ENCODE measurements at regions not wholly inside any gene's neighbourhood (a gene's known extent, or its start where the extent isn't known, plus 50 kb on each side); places are given as distances from the start of the nearest gene placed in this dataset.

DNA sequence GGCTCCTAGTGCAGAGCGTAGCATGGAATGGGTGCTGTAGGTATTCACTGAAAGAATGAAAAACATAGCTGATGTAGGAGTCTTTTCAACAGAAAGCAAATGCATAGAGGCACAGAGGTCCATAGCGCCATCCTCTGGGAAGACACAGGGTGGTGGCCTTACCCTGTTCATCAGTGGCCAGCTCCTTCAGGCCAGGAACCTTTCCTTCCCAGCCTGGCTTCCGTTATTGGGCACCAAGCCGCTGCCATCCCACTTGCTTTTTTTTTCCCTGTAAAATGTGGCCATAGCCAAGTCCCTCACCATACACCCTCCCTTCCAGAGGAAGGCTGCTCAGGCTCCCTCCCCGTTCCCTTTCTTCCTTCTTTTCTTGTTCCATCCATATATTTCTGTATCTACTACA, 118.1 kb downstream of the ZNF621 start:
- no peaks in the 10 kb centered on the region for H3K27me3 ChIP-seq (ENCODE audit: control insufficient read depth in 1 of 2, insufficient read depth in 2 of 2, low read length in 2 of 2)
- H3K9me3 ChIP-seq (ENCODE audit: control insufficient read depth in 2 of 2, low read length in 2 of 2): peaks cover 0 to 4% of the 10 kb centered on the region in 2 donors
- no peak overlapping the region for H3K9ac ChIP-seq (ENCODE audit: low read length in 2 of 2)
- H3K36me3 ChIP-seq (ENCODE audit: control insufficient read depth in 2 of 2, insufficient read depth in 2 of 2, low read length in 2 of 2): no peaks in the 10 kb centered on the region
- H3K27ac ChIP-seq (ENCODE audit: low read length): no peak overlapping the region
- no peaks in the 10 kb centered on the region for H3K4me1 ChIP-seq (ENCODE audit: control insufficient read depth, insufficient read depth, low read length)
- H3K4me3 ChIP-seq (ENCODE audit: low read length in 2 of 2): no peak overlapping the region

DNA sequence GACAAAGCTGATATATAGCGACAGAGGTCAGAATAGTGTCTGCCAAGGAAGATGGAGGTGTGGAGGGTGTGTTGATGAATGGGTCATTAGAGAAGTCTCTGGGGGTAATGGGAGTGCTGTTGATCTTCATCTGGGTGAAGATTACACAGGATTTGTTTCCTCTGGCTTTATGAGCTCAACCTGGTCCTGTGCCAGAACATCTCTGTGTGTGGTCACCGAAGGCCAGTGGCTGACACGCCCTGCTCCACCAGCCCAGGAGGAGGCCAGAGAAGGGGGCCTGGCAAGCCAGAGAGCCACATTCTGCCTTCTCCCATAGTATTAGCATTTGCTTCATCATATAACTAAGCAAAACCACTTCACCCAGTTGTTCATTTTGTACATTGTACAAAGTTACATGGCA, 121.1 kb downstream of the ZNF621 start:
- Histone ChIP-seq H3K27me3 (ENCODE audit: control insufficient read depth in 1 of 2, insufficient read depth in 2 of 2, low read length in 2 of 2) (no peaks in the 10 kb centered on the region), H3K27ac (ENCODE audit: low read length) (no peak overlapping the region), H3K4me3 (ENCODE audit: low read length in 2 of 2) (no peak overlapping the region)

DNA sequence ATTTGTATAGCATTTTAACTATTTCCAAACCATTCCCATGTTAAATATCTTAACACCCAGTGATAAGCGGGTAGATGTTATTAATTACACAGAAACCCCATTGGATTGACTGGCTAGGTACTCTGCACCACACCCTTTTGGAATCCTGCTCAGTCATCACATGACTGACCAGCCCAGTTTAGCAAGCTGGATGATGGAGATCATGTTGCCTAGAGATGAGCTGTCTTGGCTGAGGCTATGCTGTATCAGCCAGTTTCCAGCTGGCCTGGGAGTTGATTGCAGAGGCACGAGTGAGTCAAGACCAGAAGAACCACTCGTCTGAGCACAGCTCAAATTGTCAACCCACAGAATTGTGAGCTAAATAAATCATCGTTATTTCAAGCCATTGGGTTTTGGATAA, 124.6 kb downstream of the ZNF621 start:
- H3K4me3 ChIP-seq (ENCODE audit: low read length in 2 of 2): no peak overlapping the region
- no peaks in the 10 kb centered on the region for H3K9me3 ChIP-seq (ENCODE audit: control insufficient read depth in 2 of 2, low read length in 2 of 2)
- no peaks in the 10 kb centered on the region for H3K4me1 ChIP-seq (ENCODE audit: control insufficient read depth, insufficient read depth, low read length)
- H3K36me3 ChIP-seq (ENCODE audit: control insufficient read depth in 2 of 2, insufficient read depth in 2 of 2, low read length in 2 of 2): no peaks in the 10 kb centered on the region
- H3K27me3 ChIP-seq (ENCODE audit: control insufficient read depth in 1 of 2, insufficient read depth in 2 of 2, low read length in 2 of 2): no peaks in the 10 kb centered on the region
- no peak overlapping the region for H3K27ac ChIP-seq (ENCODE audit: low read length)
- H3K9ac ChIP-seq (ENCODE audit: low read length in 2 of 2): no peak overlapping the region

More for the DNA sequence above, 121.1 kb downstream of the ZNF621 start:
- Histone ChIP-seq H3K36me3 (ENCODE audit: control insufficient read depth in 2 of 2, insufficient read depth in 2 of 2, low read length in 2 of 2) (no peaks in the 10 kb centered on the region), H3K4me1 (ENCODE audit: control insufficient read depth, insufficient read depth, low read length) (no peaks in the 10 kb centered on the region), H3K9me3 (ENCODE audit: control insufficient read depth in 2 of 2, low read length in 2 of 2) (peaks cover 0 to 4% of the 10 kb centered on the region in 2 donors), H3K9ac (ENCODE audit: low read length in 2 of 2) (no peak overlapping the region)

DNA sequence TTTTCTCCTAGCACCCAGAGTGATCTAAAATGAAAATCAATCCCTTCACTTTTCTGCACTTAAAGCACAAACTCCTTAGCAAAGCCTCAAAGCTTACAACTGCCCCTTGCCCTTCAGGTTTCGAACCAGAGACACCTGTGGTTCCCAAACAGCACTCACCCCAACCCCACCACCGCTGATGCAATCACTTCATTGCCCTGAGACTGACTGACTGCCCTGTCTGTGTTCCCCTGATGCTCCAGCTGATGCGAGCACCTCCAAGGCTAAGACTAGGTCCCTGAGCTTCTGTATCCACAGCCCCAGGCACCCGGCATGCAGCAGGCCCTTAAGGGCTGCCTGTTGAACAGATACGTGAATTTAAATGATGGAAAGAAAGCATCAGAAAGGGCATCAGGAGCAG, 127.3 kb downstream of the ZNF621 start:
- no peaks in the 10 kb centered on the region for H3K4me1 ChIP-seq (ENCODE audit: control insufficient read depth, insufficient read depth, low read length)
- no peaks in the 10 kb centered on the region for H3K9me3 ChIP-seq (ENCODE audit: control insufficient read depth in 2 of 2, low read length in 2 of 2)
- H3K9ac ChIP-seq (ENCODE audit: low read length in 2 of 2): no peak overlapping the region
- H3K27me3 ChIP-seq (ENCODE audit: control insufficient read depth in 1 of 2, insufficient read depth in 2 of 2, low read length in 2 of 2): no peaks in the 10 kb centered on the region
- no peak overlapping the region for H3K4me3 ChIP-seq (ENCODE audit: low read length in 2 of 2)
- H3K36me3 ChIP-seq (ENCODE audit: control insufficient read depth in 2 of 2, insufficient read depth in 2 of 2, low read length in 2 of 2): no peaks in the 10 kb centered on the region
- no peak overlapping the region for H3K27ac ChIP-seq (ENCODE audit: low read length)

DNA sequence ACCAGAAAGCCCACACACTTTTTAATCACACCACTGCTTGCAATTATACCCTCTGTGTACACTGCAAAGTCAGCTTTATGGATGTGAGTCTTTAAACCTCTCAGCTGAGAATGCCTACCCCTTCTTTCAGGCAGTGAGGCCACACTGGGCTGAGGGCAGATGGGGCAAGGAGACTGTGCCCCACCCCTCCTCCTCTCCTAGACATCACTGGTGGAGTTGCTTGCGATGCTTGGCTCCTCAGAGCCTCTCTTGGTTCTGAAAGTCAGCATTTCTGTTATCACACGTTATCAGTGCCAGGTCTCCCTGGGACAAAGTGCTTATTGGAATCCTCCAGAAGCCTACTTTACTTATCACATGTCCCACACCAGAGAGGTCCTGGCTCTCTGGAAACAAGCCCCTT, 128.2 kb downstream of the ZNF621 start:
- Histone ChIP-seq H3K9me3 (ENCODE audit: control insufficient read depth in 2 of 2, low read length in 2 of 2) (peaks cover 0 to 3% of the 10 kb centered on the region in 2 donors), H3K9ac (ENCODE audit: low read length in 2 of 2) (no peak overlapping the region), H3K4me3 (ENCODE audit: low read length in 2 of 2) (no peak overlapping the region), H3K27me3 (ENCODE audit: control insufficient read depth in 1 of 2, insufficient read depth in 2 of 2, low read length in 2 of 2) (no peaks in the 10 kb centered on the region), H3K4me1 (ENCODE audit: control insufficient read depth, insufficient read depth, low read length) (no peaks in the 10 kb centered on the region), H3K27ac (ENCODE audit: low read length) (no peak overlapping the region), H3K36me3 (ENCODE audit: control insufficient read depth in 2 of 2, insufficient read depth in 2 of 2, low read length in 2 of 2) (no peaks in the 10 kb centered on the region)

DNA sequence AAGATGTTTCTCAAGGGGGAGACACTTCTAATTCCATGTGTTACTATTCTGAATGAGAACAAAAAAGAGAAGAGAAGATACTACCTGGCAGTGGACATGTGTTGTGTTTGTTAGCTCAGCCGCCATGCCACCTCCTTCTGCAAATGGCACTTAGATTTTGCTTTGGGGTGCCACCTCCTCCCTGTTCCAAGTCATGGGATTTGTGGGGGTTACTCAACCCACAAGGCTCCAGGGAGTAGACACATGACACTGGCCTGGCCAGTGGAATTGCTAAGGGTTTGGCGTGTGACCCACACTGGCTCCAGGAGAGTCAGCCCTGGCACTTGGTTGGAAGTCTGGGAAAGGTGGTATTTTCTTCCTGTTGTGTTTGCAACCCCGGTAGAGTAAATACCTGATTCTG, 129.1 kb downstream of the ZNF621 start:
- Histone ChIP-seq H3K27ac (ENCODE audit: low read length) (no peak overlapping the region), H3K27me3 (ENCODE audit: control insufficient read depth in 1 of 2, insufficient read depth in 2 of 2, low read length in 2 of 2) (no peaks in the 10 kb centered on the region), H3K4me3 (ENCODE audit: low read length in 2 of 2) (no peak overlapping the region), H3K36me3 (ENCODE audit: control insufficient read depth in 2 of 2, insufficient read depth in 2 of 2, low read length in 2 of 2) (no peaks in the 10 kb centered on the region), H3K9me3 (ENCODE audit: control insufficient read depth in 2 of 2, low read length in 2 of 2) (peaks cover 0 to 3% of the 10 kb centered on the region in 2 donors), H3K9ac (ENCODE audit: low read length in 2 of 2) (no peak overlapping the region), H3K4me1 (ENCODE audit: control insufficient read depth, insufficient read depth, low read length) (no peaks in the 10 kb centered on the region)

DNA sequence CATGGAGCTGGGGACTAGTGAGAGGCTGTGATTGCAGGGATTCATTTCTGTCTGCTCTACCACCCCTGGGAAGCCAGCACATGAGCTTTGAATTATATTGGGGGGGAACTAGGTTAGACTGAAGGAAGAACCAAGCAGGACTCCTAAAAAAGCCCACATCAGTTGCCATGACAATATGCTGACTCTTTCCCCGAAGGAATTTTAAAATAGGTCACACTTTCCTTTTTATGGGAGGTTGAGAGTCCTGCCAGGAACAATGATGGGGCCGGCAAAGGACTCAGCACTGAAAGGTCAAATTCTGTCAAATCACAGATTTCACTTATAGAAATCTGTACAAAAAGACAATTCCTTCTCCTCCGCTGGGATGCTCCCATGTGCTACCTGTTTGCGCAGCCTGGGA, 130.8 kb downstream of the ZNF621 start:
- Histone ChIP-seq H3K4me1 (ENCODE audit: control insufficient read depth, insufficient read depth, low read length) (no peaks in the 10 kb centered on the region), H3K9ac (ENCODE audit: low read length in 2 of 2) (no peak overlapping the region), H3K36me3 (ENCODE audit: control insufficient read depth in 2 of 2, insufficient read depth in 2 of 2, low read length in 2 of 2) (no peaks in the 10 kb centered on the region), H3K27me3 (ENCODE audit: control insufficient read depth in 1 of 2, insufficient read depth in 2 of 2, low read length in 2 of 2) (no peaks in the 10 kb centered on the region), H3K27ac (ENCODE audit: low read length) (no peak overlapping the region), H3K4me3 (ENCODE audit: low read length in 2 of 2) (no peak overlapping the region), H3K9me3 (ENCODE audit: control insufficient read depth in 2 of 2, low read length in 2 of 2) (peaks cover 0 to 3% of the 10 kb centered on the region in 2 donors)

DNA sequence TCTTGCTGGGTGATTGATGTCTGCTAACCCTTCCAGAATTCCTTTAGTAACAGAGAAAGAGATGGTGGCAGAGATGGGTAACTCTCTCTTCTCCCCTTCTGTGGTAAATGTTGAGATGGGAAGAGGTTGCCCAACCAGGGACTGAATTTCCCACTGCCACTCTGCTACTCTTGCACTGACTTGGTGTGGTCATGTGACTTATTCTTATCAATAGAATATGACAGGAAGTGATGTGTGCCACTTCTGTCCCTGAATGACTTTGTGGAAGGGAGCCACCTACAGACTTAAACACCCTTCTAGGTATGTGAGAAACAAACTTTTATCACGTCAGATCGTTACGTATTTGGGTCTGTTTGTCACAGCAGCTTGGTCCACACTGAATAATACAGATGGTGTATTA, 132.9 kb downstream of the ZNF621 start:
- peaks cover 0 to 3% of the 10 kb centered on the region in 2 donors for H3K9me3 ChIP-seq (ENCODE audit: control insufficient read depth in 2 of 2, low read length in 2 of 2)
- H3K4me1 ChIP-seq (ENCODE audit: control insufficient read depth, insufficient read depth, low read length): no peaks in the 10 kb centered on the region
- H3K4me3 ChIP-seq (ENCODE audit: low read length in 2 of 2): no peak overlapping the region
- H3K27me3 ChIP-seq (ENCODE audit: control insufficient read depth in 1 of 2, insufficient read depth in 2 of 2, low read length in 2 of 2): no peaks in the 10 kb centered on the region
- no peaks in the 10 kb centered on the region for H3K36me3 ChIP-seq (ENCODE audit: control insufficient read depth in 2 of 2, insufficient read depth in 2 of 2, low read length in 2 of 2)
- H3K27ac ChIP-seq (ENCODE audit: low read length): no peak overlapping the region
- H3K9ac ChIP-seq (ENCODE audit: low read length in 2 of 2): no peak overlapping the region

DNA sequence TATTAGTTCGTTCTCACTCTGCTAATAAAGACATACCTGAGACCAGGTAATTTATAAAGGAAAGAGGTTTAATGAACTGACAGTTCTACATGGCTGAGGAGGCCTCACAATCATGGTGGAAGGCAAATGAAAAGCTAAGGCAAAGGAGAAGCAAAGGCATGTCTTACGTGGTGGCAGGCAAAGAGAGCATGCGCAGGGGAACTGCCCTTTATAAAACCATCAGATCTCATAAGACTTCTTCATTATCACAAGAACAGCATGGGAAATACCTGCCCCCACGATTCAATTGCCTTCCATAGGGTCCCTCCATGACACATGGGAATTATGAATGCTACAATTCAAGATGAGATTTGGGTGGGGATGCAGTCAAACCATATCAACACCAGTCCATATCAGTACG, 133.5 kb downstream of the ZNF621 start:
- Histone ChIP-seq H3K9ac (ENCODE audit: low read length in 2 of 2) (no peak overlapping the region), H3K36me3 (ENCODE audit: control insufficient read depth in 2 of 2, insufficient read depth in 2 of 2, low read length in 2 of 2) (no peaks in the 10 kb centered on the region), H3K9me3 (ENCODE audit: control insufficient read depth in 2 of 2, low read length in 2 of 2) (peaks cover 0 to 3% of the 10 kb centered on the region in 2 donors), H3K27ac (ENCODE audit: low read length) (no peak overlapping the region), H3K4me1 (ENCODE audit: control insufficient read depth, insufficient read depth, low read length) (no peaks in the 10 kb centered on the region), H3K27me3 (ENCODE audit: control insufficient read depth in 1 of 2, insufficient read depth in 2 of 2, low read length in 2 of 2) (no peaks in the 10 kb centered on the region), H3K4me3 (ENCODE audit: low read length in 2 of 2) (no peak overlapping the region)

DNA sequence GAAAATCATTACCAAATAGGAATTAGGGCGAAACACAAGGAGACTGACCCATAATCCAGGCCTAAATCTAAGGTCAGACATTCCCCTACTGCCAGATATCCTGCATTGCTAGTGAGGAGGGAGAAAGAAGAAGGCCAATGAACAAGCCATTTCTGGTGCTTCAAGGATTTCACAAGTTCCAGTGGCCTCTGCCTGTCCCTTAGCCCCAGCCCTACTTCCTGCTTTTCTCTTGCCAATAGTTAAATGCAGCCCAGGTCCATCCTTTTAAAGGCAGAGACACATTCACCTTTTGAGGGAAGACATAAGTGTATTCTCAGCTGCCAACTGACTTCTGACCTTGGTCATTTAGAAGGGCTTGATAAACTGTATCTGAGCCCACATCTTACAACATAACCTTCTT, 135.8 kb downstream of the ZNF621 start:
- no peaks in the 10 kb centered on the region for H3K36me3 ChIP-seq (ENCODE audit: control insufficient read depth in 2 of 2, insufficient read depth in 2 of 2, low read length in 2 of 2)
- H3K27me3 ChIP-seq (ENCODE audit: control insufficient read depth in 1 of 2, insufficient read depth in 2 of 2, low read length in 2 of 2): no peaks in the 10 kb centered on the region
- H3K4me3 ChIP-seq (ENCODE audit: low read length in 2 of 2): no peak overlapping the region
- no peak overlapping the region for H3K9ac ChIP-seq (ENCODE audit: low read length in 2 of 2)
- H3K27ac ChIP-seq (ENCODE audit: low read length): no peak overlapping the region
- H3K4me1 ChIP-seq (ENCODE audit: control insufficient read depth, insufficient read depth, low read length): no peaks in the 10 kb centered on the region
- H3K9me3 ChIP-seq (ENCODE audit: control insufficient read depth in 2 of 2, low read length in 2 of 2): peaks cover 0 to 3% of the 10 kb centered on the region in 2 donors

DNA sequence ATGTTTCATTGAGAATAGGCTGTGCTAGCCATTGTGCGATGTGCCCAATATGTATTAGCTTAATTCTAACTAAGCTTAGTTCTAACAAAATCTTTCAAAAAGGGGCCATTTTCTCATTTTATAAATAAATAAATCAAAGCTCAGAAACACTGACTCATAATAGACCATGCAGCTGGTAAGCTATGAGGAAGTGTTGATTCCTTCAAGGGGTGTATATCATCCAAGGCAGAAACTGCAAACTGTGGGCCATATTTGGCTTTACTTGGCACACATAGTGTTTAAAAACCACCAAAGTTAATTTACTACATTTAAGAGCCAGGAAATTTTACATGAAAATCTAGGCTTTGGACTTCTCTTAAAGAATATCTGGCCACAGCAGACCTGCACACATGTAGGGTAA, 136.5 kb downstream of the ZNF621 start:
- peaks cover 0 to 3% of the 10 kb centered on the region in 2 donors for H3K9me3 ChIP-seq (ENCODE audit: control insufficient read depth in 2 of 2, low read length in 2 of 2)
- no peak overlapping the region for H3K9ac ChIP-seq (ENCODE audit: low read length in 2 of 2)
- H3K27ac ChIP-seq (ENCODE audit: low read length): no peak overlapping the region
- H3K27me3 ChIP-seq (ENCODE audit: control insufficient read depth in 1 of 2, insufficient read depth in 2 of 2, low read length in 2 of 2): no peaks in the 10 kb centered on the region
- no peaks in the 10 kb centered on the region for H3K4me1 ChIP-seq (ENCODE audit: control insufficient read depth, insufficient read depth, low read length)
- H3K36me3 ChIP-seq (ENCODE audit: control insufficient read depth in 2 of 2, insufficient read depth in 2 of 2, low read length in 2 of 2): no peaks in the 10 kb centered on the region
- H3K4me3 ChIP-seq (ENCODE audit: low read length in 2 of 2): no peak overlapping the region
